Subcutaneous abdominal adipose tissue (tissue), 5 donors: ENCODE measurements at regions not wholly inside any gene's neighbourhood (a gene's known extent, or its start where the extent isn't known, plus 50 kb on each side); places are given as distances from the start of the nearest gene placed in this dataset.
"Not testable (repeated sequence)": the region's sequence is repeated elsewhere in the genome, so short reads cannot be mapped to it uniquely, and the experiment has no call there.

Experiments
- H3K27ac ChIP-seq: one replicate; pipeline ENCODE4 v1.7.0; 2013; ENCODE audit warnings: low read depth, mild to moderate bottlenecking, inconsistent platforms, low read length, moderate library complexity
- H3K27me3 ChIP-seq, 5 donors: one replicate each; pipeline ENCODE4 v1.7.0; 2013; ENCODE audit warnings: low read length in 5 of 5, inconsistent platforms in 1 of 5; ENCODE audit not compliant: control insufficient read depth in 5 of 5, insufficient read depth in 4 of 5
- H3K36me3 ChIP-seq, 5 donors: one replicate each; pipeline ENCODE4 v1.7.0; 2013; ENCODE audit warnings: low read length in 5 of 5; ENCODE audit not compliant: control insufficient read depth in 5 of 5, insufficient read depth in 5 of 5
- H3K4me1 ChIP-seq, 5 donors: one replicate each; pipeline ENCODE4 v1.7.0; 2013; ENCODE audit warnings: low read length in 5 of 5, mild to moderate bottlenecking in 3 of 5, moderate library complexity in 1 of 5; ENCODE audit not compliant: control insufficient read depth in 5 of 5, insufficient read depth in 5 of 5
- H3K4me3 ChIP-seq, 5 donors: one replicate each; pipeline ENCODE4 v1.7.0; 2013; ENCODE audit warnings: low read length in 5 of 5, low read depth in 1 of 5
- H3K9ac ChIP-seq, 5 donors: one replicate each; pipeline ENCODE4 v1.7.0; 2013; ENCODE audit warnings: low read length in 5 of 5, mild to moderate bottlenecking in 4 of 5, moderate library complexity in 3 of 5
- H3K9me3 ChIP-seq, 5 donors: one replicate each; pipeline ENCODE4 v1.7.0; 2013; ENCODE audit warnings: low read length in 5 of 5; ENCODE audit not compliant: control insufficient read depth in 5 of 5
- donor health status: healthy.
- donor health status: healthy.
- donor health status: healthy.
- donor health status: healthy.
- donor health status: healthy.

DNA sequence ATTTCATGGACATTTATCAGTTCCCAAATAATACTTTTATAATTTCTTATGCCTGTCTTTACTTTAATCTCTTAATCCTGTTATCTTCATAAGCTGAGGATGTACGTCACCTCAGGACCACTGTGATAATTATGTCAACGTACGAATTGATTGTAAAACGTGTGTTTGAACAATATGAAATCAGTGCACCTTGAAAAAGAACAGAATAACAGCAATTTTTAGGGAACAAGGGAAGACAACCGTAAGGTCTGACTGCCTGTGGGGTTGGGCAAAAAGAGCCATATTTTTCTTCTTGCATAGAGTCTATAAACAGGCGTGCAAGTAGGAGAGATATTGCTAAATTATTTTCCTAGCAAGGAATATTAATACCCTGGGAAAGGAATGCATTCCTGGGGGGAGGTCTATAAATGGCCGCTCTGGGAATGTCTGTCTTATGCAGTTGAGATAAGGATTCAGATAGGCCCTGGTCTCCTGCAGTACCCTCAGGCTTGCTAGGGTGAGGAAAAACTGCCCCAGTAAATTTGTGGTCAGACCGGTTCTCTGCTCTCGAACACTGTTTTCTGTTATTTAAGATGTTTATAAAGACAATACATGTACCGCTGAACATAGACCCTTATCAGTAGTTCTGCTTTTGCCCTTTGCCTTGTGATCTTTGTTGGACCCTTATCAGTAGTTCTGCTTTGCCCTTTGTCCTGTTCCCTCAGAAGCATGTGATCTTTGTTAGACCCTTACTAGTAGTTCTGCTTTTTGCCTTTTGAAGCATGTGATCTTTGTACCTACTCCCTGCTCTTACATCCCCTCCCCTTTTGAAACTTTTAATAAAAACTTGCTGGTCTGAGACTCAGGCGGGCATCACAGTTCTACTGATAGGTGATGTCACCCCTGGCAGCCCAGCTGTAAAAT, 83.4 kb upstream of the SERBP1 start:
- H3K27ac ChIP-seq, H3K36me3 ChIP-seq, H3K9ac ChIP-seq, H3K27me3 ChIP-seq, H3K9me3 ChIP-seq, H3K4me3 ChIP-seq, H3K4me1 ChIP-seq: not testable (repeated sequence)

DNA sequence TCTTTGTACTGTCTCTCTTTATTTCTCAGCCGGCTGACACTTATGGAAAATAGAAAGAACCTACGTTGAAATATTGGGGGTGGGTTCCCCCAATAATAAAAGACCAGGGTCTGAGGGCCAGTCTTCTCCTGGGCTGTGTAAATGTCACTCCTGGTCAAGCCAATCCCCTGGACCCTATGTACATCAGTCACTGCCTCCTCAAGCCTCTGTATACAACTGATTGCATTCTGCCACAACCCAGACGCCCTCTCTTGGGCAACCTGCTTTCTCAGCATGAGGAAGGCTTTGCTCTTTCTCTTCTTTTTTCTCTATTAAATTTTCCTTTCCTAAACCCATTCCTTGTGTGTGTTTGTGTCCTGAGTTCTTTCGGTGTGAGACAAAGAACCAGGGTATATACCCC, 84.1 kb upstream of the SERBP1 start:
- Histone ChIP-seq H3K4me1 (peaks cover 0 to 10% (median 0%) of the 10 kb centered on the region in 5 donors), H3K27ac (no peak overlapping the region), H3K27me3 (no peaks in the 10 kb centered on the region), H3K4me3 (no peak overlapping the region), H3K36me3 (no peaks in the 10 kb centered on the region), H3K9me3 (peaks cover 0 to 3% (median 0%) of the 10 kb centered on the region in 5 donors), H3K9ac (no peak overlapping the region)

DNA sequence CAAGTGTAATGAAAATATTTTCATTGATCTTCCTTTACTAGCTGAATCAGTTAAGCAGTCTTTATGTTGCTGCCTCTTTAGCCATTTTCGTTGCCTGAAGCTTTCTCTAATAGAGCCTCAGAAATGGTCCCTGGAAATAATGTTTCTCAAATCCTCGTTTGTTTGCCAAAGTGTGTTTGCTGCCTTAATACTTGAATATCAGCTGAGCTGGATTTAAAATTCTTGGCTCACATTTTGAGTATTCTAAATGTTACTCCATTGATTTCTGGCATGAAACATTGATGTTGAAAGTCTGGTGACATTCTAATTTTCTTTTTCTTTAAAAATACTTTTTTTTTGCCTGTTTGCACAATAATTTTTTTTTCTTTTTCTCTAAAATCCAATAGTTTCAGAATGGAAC, 84.6 kb upstream of the SERBP1 start:
- H3K4me3 ChIP-seq: no peak overlapping the region
- H3K9ac ChIP-seq: no peak overlapping the region
- no peak overlapping the region for H3K27ac ChIP-seq
- peaks cover 0 to 3% (median 0%) of the 10 kb centered on the region in 5 donors for H3K9me3 ChIP-seq
- H3K4me1 ChIP-seq: peaks cover 0 to 10% (median 0%) of the 10 kb centered on the region in 5 donors
- no peaks in the 10 kb centered on the region for H3K36me3 ChIP-seq
- H3K27me3 ChIP-seq: no peaks in the 10 kb centered on the region

DNA sequence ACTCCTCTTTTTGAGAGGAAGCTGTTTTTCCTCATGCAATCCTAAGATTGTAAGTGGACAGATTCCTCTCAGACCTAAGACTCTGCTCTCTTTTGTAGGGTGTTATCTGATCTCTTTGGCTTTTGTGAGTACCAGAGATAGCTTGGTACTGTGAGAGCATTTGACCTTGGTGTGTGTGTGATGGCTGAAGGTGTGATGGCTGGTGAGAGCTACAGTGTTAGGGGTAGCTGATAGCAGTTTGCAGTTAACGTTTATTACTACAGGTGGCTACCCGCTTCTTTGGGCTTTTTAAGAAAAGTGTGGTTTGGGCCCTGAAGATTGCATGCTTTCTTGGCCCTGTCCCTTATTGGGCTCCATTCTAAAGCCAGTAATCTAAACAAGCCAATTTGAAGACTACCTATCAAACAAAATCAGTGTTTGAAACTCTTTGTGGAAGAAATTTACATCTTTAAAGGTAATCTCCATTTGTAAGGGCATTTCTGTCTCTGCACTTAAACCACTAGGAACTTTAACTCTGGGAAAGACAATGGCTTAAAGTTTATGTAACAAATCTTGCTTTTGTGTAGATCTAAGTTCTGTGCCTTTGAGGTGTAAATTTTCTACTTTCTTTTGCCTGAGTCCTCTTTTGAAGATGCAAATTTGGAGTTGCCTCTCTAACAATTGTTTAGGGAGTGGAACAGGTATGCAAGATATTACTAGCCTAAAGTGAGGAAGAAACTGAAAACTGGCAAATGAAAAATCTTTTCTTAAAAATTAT, 85.3 kb upstream of the SERBP1 start:
- Histone ChIP-seq H3K36me3 (no peaks in the 10 kb centered on the region), H3K4me3 (no peak overlapping the region), H3K4me1 (peaks cover 0 to 10% (median 0%) of the 10 kb centered on the region in 5 donors), H3K9me3 (peaks cover 0 to 3% (median 0%) of the 10 kb centered on the region in 5 donors), H3K27ac (no peak overlapping the region), H3K9ac (no peak overlapping the region), H3K27me3 (no peaks in the 10 kb centered on the region)

DNA sequence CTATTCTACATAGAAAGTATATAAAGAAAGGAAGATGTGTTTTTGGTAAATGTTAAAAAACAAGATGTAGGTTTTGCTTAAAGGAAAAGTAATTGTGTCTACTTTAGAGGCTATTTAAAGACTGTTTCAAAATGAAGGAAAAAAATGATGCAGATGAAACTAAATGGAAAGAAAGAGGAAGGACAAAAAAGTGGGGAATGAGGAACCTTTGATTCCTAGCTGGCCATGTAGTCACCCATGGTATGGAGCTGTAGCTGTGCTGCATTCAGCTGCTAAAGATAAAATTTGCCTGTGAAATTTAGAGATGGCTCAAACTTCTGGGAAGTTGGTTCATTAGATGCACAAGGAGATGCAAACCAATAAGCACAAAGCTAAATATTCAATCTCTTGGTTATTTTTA, 86.8 kb upstream of the SERBP1 start:
- Histone ChIP-seq H3K27me3 (no peaks in the 10 kb centered on the region), H3K4me1 (peaks cover 0 to 10% (median 0%) of the 10 kb centered on the region in 5 donors), H3K9ac (no peak overlapping the region), H3K9me3 (peaks cover 0 to 3% (median 0%) of the 10 kb centered on the region in 5 donors), H3K4me3 (no peak overlapping the region), H3K36me3 (no peaks in the 10 kb centered on the region), H3K27ac (no peak overlapping the region)

DNA sequence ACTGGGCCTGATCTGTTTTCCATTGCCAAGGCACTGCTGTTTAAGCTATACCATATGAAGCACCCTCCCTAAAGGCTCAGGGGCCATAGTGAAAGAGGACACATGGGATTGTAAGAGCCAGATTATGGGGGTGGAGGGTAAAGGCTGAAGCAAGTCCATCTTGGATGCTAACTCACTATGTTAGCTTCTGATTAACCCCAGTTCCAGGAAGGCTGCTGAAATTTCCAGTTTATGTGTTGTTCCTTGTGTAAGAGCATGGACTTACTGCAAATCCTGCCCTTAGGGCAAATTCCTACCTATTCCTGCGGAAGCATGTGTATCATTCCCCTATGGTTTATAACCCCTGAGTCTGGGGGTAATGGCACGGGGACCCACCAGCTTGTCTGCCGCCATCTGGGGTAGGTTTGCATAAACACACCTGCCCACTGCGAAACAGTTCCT, 91.8 kb upstream of the SERBP1 start:
- no peaks in the 10 kb centered on the region for H3K27me3 ChIP-seq
- no peaks in the 10 kb centered on the region for H3K9me3 ChIP-seq
- no peaks in the 10 kb centered on the region for H3K36me3 ChIP-seq
- no peak overlapping the region for H3K9ac ChIP-seq
- H3K4me3 ChIP-seq: no peak overlapping the region
- H3K4me1 ChIP-seq: peaks cover 0 to 3% (median 0%) of the 10 kb centered on the region in 5 donors
- no peak overlapping the region for H3K27ac ChIP-seq

DNA sequence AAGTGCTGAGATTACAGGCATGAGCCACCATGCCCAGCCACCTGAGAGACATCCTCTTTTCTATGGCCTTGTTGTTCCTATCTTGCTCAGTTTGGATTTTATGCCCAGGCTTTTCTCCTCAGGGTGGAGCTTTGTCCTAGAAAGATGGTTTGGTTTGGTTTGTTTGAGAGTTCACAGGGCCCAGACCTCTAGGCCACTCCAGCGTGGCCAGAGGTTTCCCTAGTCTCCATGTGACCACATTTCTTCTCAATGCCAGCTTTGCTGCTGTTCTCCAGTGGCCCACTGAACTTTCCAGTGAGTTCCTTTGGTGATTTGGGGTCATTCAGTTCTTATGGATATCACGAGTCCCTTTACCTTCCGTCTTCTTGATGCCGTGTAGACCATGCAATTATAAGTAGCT, 92.6 kb upstream of the SERBP1 start:
- Histone ChIP-seq H3K9ac (no peak overlapping the region), H3K27me3 (no peaks in the 10 kb centered on the region), H3K4me1 (peaks cover 0 to 3% (median 0%) of the 10 kb centered on the region in 5 donors), H3K9me3 (no peaks in the 10 kb centered on the region), H3K27ac (no peak overlapping the region), H3K4me3 (no peak overlapping the region), H3K36me3 (no peaks in the 10 kb centered on the region)

DNA sequence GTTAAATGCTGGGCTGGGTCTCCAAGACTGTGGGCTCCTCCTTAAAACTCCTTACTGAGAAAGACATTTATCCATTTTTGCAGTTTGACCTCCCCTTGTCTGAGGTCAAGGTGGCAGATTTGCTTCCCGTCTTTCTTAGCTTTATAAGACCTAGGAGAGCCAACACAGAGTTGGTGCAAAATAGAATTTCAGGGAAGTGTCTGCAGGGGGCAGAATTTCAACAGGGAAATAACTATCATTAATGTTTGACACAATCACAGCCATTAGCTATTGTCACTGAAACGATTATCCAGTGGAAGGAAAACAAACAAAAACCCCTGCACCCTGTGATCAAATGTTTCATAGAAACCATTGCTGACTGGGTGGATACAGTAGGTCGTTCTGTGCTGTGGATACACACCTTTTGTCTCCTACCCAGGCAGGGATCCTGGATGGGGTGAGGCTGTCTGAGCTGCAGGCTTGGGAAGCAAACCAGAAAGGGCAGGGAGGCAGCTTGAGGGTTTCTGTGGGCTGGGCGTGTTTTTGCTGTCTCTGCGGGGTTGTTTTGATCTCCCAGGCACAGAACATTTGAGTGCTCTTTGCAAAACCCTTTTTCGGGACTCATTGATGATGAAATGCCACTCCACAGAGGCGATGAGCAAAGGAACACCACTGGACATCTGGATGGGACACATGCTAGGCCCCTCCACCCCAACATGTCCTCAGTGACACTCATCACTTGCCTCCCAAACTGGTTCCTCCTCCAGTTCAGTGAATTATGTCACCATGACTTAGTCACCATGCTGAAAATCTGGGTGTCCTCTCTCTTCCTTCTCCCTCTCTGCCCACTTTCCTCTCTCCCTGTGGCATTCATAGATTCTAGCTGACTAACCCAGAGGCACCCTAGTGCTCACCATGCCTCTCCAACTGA, 94.2 kb upstream of the SERBP1 start:
- Histone ChIP-seq H3K27ac (no peak overlapping the region), H3K9me3 (no peaks in the 10 kb centered on the region), H3K27me3 (no peaks in the 10 kb centered on the region), H3K4me1 (peaks cover 0 to 3% (median 0%) of the 10 kb centered on the region in 5 donors), H3K4me3 (no peak overlapping the region), H3K9ac (no peak overlapping the region), H3K36me3 (no peaks in the 10 kb centered on the region)

DNA sequence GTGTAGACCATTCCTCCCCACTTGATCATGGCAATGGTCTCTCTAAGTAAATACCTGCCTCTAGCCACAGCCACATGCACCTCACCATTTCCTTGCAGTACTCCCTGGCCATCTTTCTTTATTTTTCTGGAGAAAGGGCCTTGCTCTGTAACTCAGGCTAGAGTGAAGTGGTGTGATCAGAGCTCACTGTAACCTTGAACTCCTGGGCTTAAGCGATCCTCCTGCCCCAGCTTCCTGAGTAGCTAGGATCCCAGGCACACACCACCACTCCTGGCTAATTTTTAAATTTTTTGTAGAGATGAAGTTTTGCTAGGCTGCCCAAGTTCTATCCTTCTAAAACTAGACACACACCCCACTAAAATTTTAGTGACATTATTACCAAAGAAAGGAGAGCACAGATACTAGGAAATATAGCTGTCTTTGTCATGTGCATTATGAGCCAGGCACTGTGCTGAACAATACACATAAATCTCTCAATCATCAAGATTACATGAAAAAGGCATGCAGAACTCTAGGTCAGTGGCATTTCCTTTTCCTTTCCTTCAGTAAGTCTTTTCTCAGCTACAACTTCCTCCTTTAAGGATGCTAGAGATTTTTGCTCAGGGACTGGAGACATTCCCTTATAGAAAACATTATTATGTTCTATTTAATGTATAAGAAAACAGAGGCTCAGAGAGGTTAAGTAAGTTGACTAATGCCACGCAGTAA, 95.0 kb upstream of the SERBP1 start:
- H3K27me3 ChIP-seq: no peaks in the 10 kb centered on the region
- H3K36me3 ChIP-seq: no peaks in the 10 kb centered on the region
- H3K4me3 ChIP-seq: no peak overlapping the region
- H3K9ac ChIP-seq: no peak overlapping the region
- H3K27ac ChIP-seq: no peak overlapping the region
- peaks cover 0 to 3% (median 0%) of the 10 kb centered on the region in 5 donors for H3K4me1 ChIP-seq
- H3K9me3 ChIP-seq: no peaks in the 10 kb centered on the region
